GM13977 (cell line): ENCODE measurements at regions not wholly inside any gene's neighbourhood (a gene's known extent, or its start where the extent isn't known, plus 50 kb on each side); places are given as distances from the start of the nearest gene placed in this dataset.
"Not testable (repeated sequence)": the region's sequence is repeated elsewhere in the genome, so short reads cannot be mapped to it uniquely, and the experiment has no call there.

ENCODE experiments used
- DNase-seq: peaks from one replicate; pipeline ENCODE4 v3.0.0; 2012; ENCODE audit warnings: low spot score
- CTCF ChIP-seq: IDR thresholded peaks from 2 replicates; pipeline ENCODE4 v1.5.1; 2012; ENCODE audit warnings: mild to moderate bottlenecking, control low read depth; ENCODE audit not compliant: insufficient read depth; ENCODE audit errors: extremely low read depth, missing control alignments
- in situ Hi-C: fragments of 300-500 bp; cut with MboI; formaldehyde crosslinking; loops from one replicate; pipeline ENCODE4 v1.12.0; 2022; ENCODE audit warnings: low sequenced_read_pairs, low pct_unique_long_range_greater_than_20kb, mixed read lengths, inconsistent platforms; ENCODE audit not compliant: unreplicated experiment

- no peak for DNase-seq
- no peak for TF ChIP-seq CTCF
- in situ Hi-C loops, result no loop called here
Measured at GRCh38 chr5:89536020-89536419, 653.0 kb upstream of the MEF2C start.

GRCh38 chr5:89535411-89535810, 652.4 kb upstream of the MEF2C start:
- in situ Hi-C loops, result no loop called here
- DNase-seq, result no peak
- TF ChIP-seq CTCF, result no peak

GRCh38 chr5:89534331-89534730, 651.3 kb upstream of the MEF2C start:
- TF ChIP-seq CTCF, result no peak
- no peak for DNase-seq
- in situ Hi-C loops, result no loop called here

GRCh38 chr5:89524785-89525184, 641.8 kb upstream of the MEF2C start:
- DNase-seq, result no peak
- in situ Hi-C loops, result no loop called here
- no peak for TF ChIP-seq CTCF

- in situ Hi-C loops, DNase-seq: not testable (repeated sequence)
Measured at GRCh38 chr5:89523867-89524266, 640.9 kb upstream of the MEF2C start.

GRCh38 chr5:89520771-89521170, 637.8 kb upstream of the MEF2C start:
- TF ChIP-seq CTCF, result no peak
- in situ Hi-C loops, result no loop called here
- no peak for DNase-seq

- in situ Hi-C loops, result no loop called here
- DNase-seq, result no peak
- TF ChIP-seq CTCF, result no peak
Measured at GRCh38 chr5:89513299-89514044, 630.5 kb upstream of the MEF2C start.
